Fibroblast of the aortic adventitia (primary cell): ENCODE measurements at regions not wholly inside any gene's neighbourhood (a gene's known extent, or its start where the extent isn't known, plus 50 kb on each side); places are given as distances from the start of the nearest gene placed in this dataset.

Experiments
- DNase-seq: peaks from one replicate; pipeline ENCODE4 v3.0.0-alpha.2; 2010; ENCODE audit warnings: low read depth
- H3K4me3 ChIP-seq: 2 replicates; pipeline ENCODE4 v1.5.1; 2011; ENCODE audit warnings: low read depth, mild to moderate bottlenecking, control low read depth, low read length, moderate library complexity
- CTCF ChIP-seq: IDR thresholded peaks from 2 replicates; pipeline ENCODE4 v1.5.1; 2011; ENCODE audit warnings: mild to moderate bottlenecking, low read length, control low read depth, inconsistent platforms; ENCODE audit not compliant: insufficient read depth

GRCh38 chr6:134647861-134648260, 302.0 kb downstream of the ALDH8A1 start:
- no peak for TF ChIP-seq CTCF
- DNase-seq = no peak
- no peak overlapping the region for H3K4me3 ChIP-seq

GRCh38 chr6:134642819-134643218, 307.1 kb downstream of the ALDH8A1 start:
- TF ChIP-seq CTCF = no peak
- no peak for DNase-seq
- H3K4me3 ChIP-seq = no peak overlapping the region

GRCh38 chr6:134642279-134642678, 307.6 kb downstream of the ALDH8A1 start:
- peak; percentile 63 for DNase-seq
- no peak overlapping the region for H3K4me3 ChIP-seq
- TF ChIP-seq CTCF = no peak

- DNase-seq = peak; percentile 96
- H3K4me3 ChIP-seq = no peak overlapping the region
- peak; percentile 96 for TF ChIP-seq CTCF
These were observed 308.9 kb downstream of the ALDH8A1 start for GRCh38 chr6:134640975-134641429.

DNA sequence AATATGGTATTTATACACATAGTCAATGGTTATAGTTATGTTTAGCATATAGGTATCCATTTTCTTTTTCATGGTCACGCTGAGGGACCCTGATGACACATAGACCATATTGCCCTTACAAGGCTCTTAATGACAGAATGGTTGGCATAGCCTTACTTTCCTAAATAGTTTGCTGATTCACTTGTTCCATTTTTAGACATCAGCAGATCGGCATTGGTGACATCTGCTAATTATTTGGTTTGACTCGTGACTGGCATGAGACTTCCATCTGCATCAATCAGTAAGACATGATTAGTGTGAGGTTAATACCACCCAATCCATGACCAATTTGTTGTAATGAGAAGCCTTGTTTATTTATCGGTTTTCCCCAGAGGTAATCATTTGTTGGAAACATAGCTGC, 309.7 kb downstream of the ALDH8A1 start:
- no peak for DNase-seq
- TF ChIP-seq CTCF = no peak
- no peak overlapping the region for H3K4me3 ChIP-seq

DNA sequence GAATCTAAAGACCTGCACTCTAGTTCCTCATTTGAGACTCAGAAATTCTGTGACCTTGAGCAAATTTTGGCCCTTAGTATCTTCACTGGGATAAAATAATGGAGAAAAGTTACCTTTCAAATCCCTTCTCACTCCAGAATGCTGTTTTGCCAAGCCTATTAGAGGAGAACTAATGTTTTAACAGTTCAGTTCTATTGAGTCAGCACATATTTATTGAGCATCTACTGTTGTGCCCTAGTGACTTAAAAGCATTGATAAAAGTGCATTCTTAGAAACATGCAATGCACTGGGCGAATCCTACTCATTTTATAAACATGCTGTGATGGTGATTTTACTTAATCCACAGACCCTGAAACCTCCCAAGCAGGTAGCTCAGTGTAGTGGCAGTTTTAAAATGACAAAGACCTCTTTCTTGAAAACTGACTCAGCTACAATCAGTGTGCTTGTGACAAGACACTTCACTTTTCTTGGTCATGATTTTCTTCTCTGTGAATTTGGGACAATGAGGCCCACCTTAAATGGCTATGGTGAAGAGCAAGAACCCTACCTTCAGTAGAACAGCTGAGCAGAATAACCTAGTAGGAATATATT, 312.0 kb downstream of the ALDH8A1 start:
- TF ChIP-seq CTCF = no peak
- DNase-seq = no peak
- no peak overlapping the region for H3K4me3 ChIP-seq

- no peak for DNase-seq
- no peak for TF ChIP-seq CTCF
- H3K4me3 ChIP-seq = no peak overlapping the region
These were observed 312.6 kb downstream of the ALDH8A1 start for GRCh38 chr6:134637282-134637681.
